ENCODE measurements at regions not wholly inside any gene's neighbourhood (a gene's known extent, or its start where the extent isn't known, plus 50 kb on each side); places are given as distances from the start of the nearest gene placed in this dataset.

GRCh38 chr7:155984609-155985405 is 172.5 kb upstream of the SHH start:
- TF ChIP-seq, protein P1, sequence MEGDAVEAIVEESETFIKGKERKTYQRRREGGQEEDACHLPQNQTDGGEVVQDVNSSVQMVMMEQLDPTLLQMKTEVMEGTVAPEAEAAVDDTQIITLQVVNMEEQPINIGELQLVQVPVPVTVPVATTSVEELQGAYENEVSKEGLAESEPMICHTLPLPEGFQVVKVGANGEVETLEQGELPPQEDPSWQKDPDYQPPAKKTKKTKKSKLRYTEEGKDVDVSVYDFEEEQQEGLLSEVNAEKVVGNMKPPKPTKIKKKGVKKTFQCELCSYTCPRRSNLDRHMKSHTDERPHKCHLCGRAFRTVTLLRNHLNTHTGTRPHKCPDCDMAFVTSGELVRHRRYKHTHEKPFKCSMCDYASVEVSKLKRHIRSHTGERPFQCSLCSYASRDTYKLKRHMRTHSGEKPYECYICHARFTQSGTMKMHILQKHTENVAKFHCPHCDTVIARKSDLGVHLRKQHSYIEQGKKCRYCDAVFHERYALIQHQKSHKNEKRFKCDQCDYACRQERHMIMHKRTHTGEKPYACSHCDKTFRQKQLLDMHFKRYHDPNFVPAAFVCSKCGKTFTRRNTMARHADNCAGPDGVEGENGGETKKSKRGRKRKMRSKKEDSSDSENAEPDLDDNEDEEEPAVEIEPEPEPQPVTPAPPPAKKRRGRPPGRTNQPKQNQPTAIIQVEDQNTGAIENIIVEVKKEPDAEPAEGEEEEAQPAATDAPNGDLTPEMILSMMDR (IDR thresholded peaks at IDR 0.05; ENCODE audit: poor library complexity, severe bottlenecking): no peak
- no peak for TF ChIP-seq EP300 (conservative IDR thresholded peaks at IDR 0.05; ENCODE audit: poor library complexity, severe bottlenecking)
- TF ChIP-seq POLR2AphosphoS5 (IDR thresholded peaks at IDR 0.05): no peak
- no peak for TF ChIP-seq SMC3 (conservative IDR thresholded peaks at IDR 0.05; ENCODE audit: poor library complexity)
- no peak for TF ChIP-seq MXI1 (conservative IDR thresholded peaks at IDR 0.05; ENCODE audit: poor library complexity, severe bottlenecking)
- TF ChIP-seq, protein P2, sequence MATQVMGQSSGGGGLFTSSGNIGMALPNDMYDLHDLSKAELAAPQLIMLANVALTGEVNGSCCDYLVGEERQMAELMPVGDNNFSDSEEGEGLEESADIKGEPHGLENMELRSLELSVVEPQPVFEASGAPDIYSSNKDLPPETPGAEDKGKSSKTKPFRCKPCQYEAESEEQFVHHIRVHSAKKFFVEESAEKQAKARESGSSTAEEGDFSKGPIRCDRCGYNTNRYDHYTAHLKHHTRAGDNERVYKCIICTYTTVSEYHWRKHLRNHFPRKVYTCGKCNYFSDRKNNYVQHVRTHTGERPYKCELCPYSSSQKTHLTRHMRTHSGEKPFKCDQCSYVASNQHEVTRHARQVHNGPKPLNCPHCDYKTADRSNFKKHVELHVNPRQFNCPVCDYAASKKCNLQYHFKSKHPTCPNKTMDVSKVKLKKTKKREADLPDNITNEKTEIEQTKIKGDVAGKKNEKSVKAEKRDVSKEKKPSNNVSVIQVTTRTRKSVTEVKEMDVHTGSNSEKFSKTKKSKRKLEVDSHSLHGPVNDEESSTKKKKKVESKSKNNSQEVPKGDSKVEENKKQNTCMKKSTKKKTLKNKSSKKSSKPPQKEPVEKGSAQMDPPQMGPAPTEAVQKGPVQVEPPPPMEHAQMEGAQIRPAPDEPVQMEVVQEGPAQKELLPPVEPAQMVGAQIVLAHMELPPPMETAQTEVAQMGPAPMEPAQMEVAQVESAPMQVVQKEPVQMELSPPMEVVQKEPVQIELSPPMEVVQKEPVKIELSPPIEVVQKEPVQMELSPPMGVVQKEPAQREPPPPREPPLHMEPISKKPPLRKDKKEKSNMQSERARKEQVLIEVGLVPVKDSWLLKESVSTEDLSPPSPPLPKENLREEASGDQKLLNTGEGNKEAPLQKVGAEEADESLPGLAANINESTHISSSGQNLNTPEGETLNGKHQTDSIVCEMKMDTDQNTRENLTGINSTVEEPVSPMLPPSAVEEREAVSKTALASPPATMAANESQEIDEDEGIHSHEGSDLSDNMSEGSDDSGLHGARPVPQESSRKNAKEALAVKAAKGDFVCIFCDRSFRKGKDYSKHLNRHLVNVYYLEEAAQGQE (IDR thresholded peaks at IDR 0.05; ENCODE audit: borderline replicate concordance): no peak
- no peak for TF ChIP-seq EZH2 (IDR thresholded peaks at IDR 0.05; ENCODE audit: borderline replicate concordance, insufficient read depth, low read length, poor library complexity, severe bottlenecking)
- TF ChIP-seq TAF1 (IDR thresholded peaks at IDR 0.05; ENCODE audit: low read depth): no peak

Data from neural cell (in vitro differentiated cells).